A549 (cell line): ENCODE measurements at regions not wholly inside any gene's neighbourhood (a gene's known extent, or its start where the extent isn't known, plus 50 kb on each side); places are given as distances from the start of the nearest gene placed in this dataset.

ENCODE experiments used
- BCL3 ChIP-seq: fragments of >200 bp; sonication (Bioruptor Twin); formaldehyde crosslinking; IDR thresholded peaks from 3 replicates; pipeline ENCODE4 v1.6.1; 2016
- BHLHE40 ChIP-seq: IDR thresholded peaks from 2 replicates; pipeline ENCODE4 v1.6.1; 2012; ENCODE audit warnings: low read depth, low read length, inconsistent platforms
- CBX2 ChIP-seq: fragments of 200-600 bp; sonication (generic); IDR thresholded peaks from 2 replicates; pipeline ENCODE4 v1.6.1; 2016; ENCODE audit warnings: low read depth, mild to moderate bottlenecking, borderline replicate concordance
- CBX8 ChIP-seq: fragments of 200-600 bp; sonication (generic); IDR thresholded peaks from 2 replicates; pipeline ENCODE4 v1.6.1; 2016
- CHD2 ChIP-seq: fragments of 150-350 bp; IDR thresholded peaks from 2 replicates; pipeline ENCODE4 v1.6.1; 2014; ENCODE audit warnings: low read length; ENCODE audit not compliant: partially characterized antibody
- CHD4 ChIP-seq: fragments of 200-600 bp; sonication (generic); IDR thresholded peaks from 2 replicates; pipeline ENCODE4 v1.6.1; 2016; ENCODE audit warnings: antibody characterized with exemption, mild to moderate bottlenecking, borderline replicate concordance
- CTCF ChIP-seq: fragments of >200 bp; sonication (Bioruptor Twin); formaldehyde crosslinking; IDR thresholded peaks from 3 replicates; pipeline ENCODE4 v1.5.1; 2016
- E2F6 ChIP-seq: IDR thresholded peaks from 2 replicates; pipeline ENCODE4 v1.6.1; 2012; ENCODE audit warnings: low read depth, borderline replicate concordance
- EHF ChIP-seq: fragments of 250-450 bp; sonication (Bioruptor Pico); IDR thresholded peaks from 2 replicates; pipeline ENCODE4 v1.5.0; 2020; ENCODE audit warnings: mild to moderate bottlenecking
- EHMT2 ChIP-seq: fragments of 200-600 bp; sonication (generic); IDR thresholded peaks from 2 replicates; pipeline ENCODE4 v1.6.1; 2016; ENCODE audit warnings: antibody characterized with exemption, low read depth, mild to moderate bottlenecking, moderate library complexity
- EP300 ChIP-seq, 2 experiments: fragments of >200 bp; sonication (Bioruptor Twin); formaldehyde crosslinking; IDR thresholded peaks; 2 replicates in 1 of 2; 3 replicates in 1 of 2; pipeline ENCODE4 v1.6.1; 2016 to 2017
- FOSB ChIP-seq: fragments of 250-450 bp; sonication (Bioruptor Pico); IDR thresholded peaks from 2 replicates; pipeline ENCODE4 v1.5.0; 2020; ENCODE audit warnings: mild to moderate bottlenecking, moderate library complexity
- FOSL2 ChIP-seq, 2 experiments: fragments of 450-650 bp in 1 of 2; fragments of >200 bp in 1 of 2; sonication (Bioruptor Twin) in 1 of 2; formaldehyde crosslinking; IDR thresholded peaks; 2 replicates each; pipeline versions ENCODE4 v1.5.0 to v1.6.1; 2016 to 2020; ENCODE audit warnings: mild to moderate bottlenecking in 1 of 2, moderate library complexity in 1 of 2
- HDAC2 ChIP-seq: fragments of 200-600 bp; sonication (generic); IDR thresholded peaks from 2 replicates; pipeline ENCODE4 v1.6.1; 2016
- HES2 ChIP-seq: fragments of >200 bp; sonication (Bioruptor Twin); formaldehyde crosslinking; IDR thresholded peaks from 2 replicates; pipeline ENCODE4 v1.6.1; 2016
- HEYL ChIP-seq: fragments of 250-450 bp; sonication (Bioruptor Pico); IDR thresholded peaks from 2 replicates; pipeline ENCODE4 v1.8.0; 2021; ENCODE audit warnings: mild to moderate bottlenecking, moderate library complexity
- HMGXB4 ChIP-seq: fragments of 250-450 bp; sonication (Bioruptor Pico); IDR thresholded peaks from 2 replicates; pipeline ENCODE4 v1.5.0; 2021; ENCODE audit warnings: mild to moderate bottlenecking, moderate library complexity, borderline replicate concordance
- HOXB5 ChIP-seq: fragments of 250-450 bp; sonication (Bioruptor Pico); IDR thresholded peaks from 2 replicates; pipeline ENCODE4 v1.5.0; 2020; ENCODE audit warnings: mild to moderate bottlenecking, moderate library complexity
- JUNB ChIP-seq: fragments of >200 bp; sonication (Bioruptor Twin); formaldehyde crosslinking; IDR thresholded peaks from 2 replicates; pipeline ENCODE4 v1.6.1; 2016
- KDM5A ChIP-seq: fragments of 200-600 bp; sonication (generic); IDR thresholded peaks from 2 replicates; pipeline ENCODE4 v1.6.1; 2016; ENCODE audit warnings: antibody characterized with exemption, mild to moderate bottlenecking
- MAFK ChIP-seq: fragments of 450-650 bp; IDR thresholded peaks from 2 replicates; pipeline ENCODE4 v1.6.1; 2014; ENCODE audit not compliant: partially characterized antibody
- MAX ChIP-seq: IDR thresholded peaks from 2 replicates; pipeline ENCODE4 v1.6.1; 2012
- MYC ChIP-seq: IDR thresholded peaks from 2 replicates; pipeline ENCODE4 v1.6.1; 2012; ENCODE audit warnings: mild to moderate bottlenecking, inconsistent platforms, low read length, improper control_type of control experiment, borderline replicate concordance
- NFE2L2 ChIP-seq: fragments of 150-350 bp; conservative IDR thresholded peaks from 2 replicates; pipeline ENCODE4 v1.6.1; 2014; ENCODE audit warnings: low read length
- PBX3 ChIP-seq: IDR thresholded peaks from 2 replicates; pipeline ENCODE4 v1.6.1; 2012
- PHF8 ChIP-seq: fragments of 200-600 bp; sonication (generic); IDR thresholded peaks from 2 replicates; pipeline ENCODE4 v1.6.1; 2016; ENCODE audit warnings: low read depth, mild to moderate bottlenecking, antibody characterized with exemption, moderate library complexity, borderline replicate concordance
- POLR2A ChIP-seq: IDR thresholded peaks from 2 replicates; pipeline ENCODE4 v1.6.1; 2012; ENCODE audit warnings: mild to moderate bottlenecking, low read length
- RAD21 ChIP-seq, 2 experiments: fragments of >200 bp in 1 of 2; sonication (Bioruptor Twin) in 1 of 2; formaldehyde crosslinking in 1 of 2; IDR thresholded peaks in 1 of 2; conservative IDR thresholded peaks in 1 of 2; 2 replicates in 1 of 2; 3 replicates in 1 of 2; pipeline ENCODE4 v1.6.1; 2012 to 2018; ENCODE audit warnings: inconsistent platforms in 1 of 2
- RARB ChIP-seq: fragments of 250-450 bp; sonication (Bioruptor Pico); IDR thresholded peaks from 2 replicates; pipeline ENCODE4 v1.8.0; 2021; ENCODE audit warnings: mild to moderate bottlenecking, moderate library complexity
- RCOR1 ChIP-seq: fragments of 150-350 bp; IDR thresholded peaks from 2 replicates; pipeline ENCODE4 v1.6.1; 2014; ENCODE audit warnings: antibody characterized with exemption, low read length, low read depth
- RFX5 ChIP-seq: fragments of 450-650 bp; IDR thresholded peaks from 2 replicates; pipeline ENCODE4 v1.7.1; 2014; ENCODE audit warnings: antibody characterized with exemption, mild to moderate bottlenecking, moderate library complexity
- RNF2 ChIP-seq: fragments of 200-600 bp; sonication (generic); IDR thresholded peaks from 2 replicates; pipeline ENCODE4 v1.6.1; 2016; ENCODE audit warnings: low read depth, mild to moderate bottlenecking, antibody characterized with exemption, moderate library complexity, borderline replicate concordance
- SMC3 ChIP-seq: fragments of >200 bp; sonication (Bioruptor Twin); formaldehyde crosslinking; IDR thresholded peaks from 3 replicates; pipeline ENCODE4 v1.6.1; 2018; ENCODE audit warnings: inconsistent platforms
- SREBF2 ChIP-seq: fragments of 450-650 bp; IDR thresholded peaks from 2 replicates; pipeline ENCODE4 v1.6.1; 2014; ENCODE audit warnings: mild to moderate bottlenecking, moderate library complexity
- TFCP2L1 ChIP-seq: fragments of 250-450 bp; sonication (Bioruptor Pico); IDR thresholded peaks from 2 replicates; pipeline ENCODE4 v1.5.0; 2021; ENCODE audit warnings: mild to moderate bottlenecking
- TP53 ChIP-seq: fragments of 250-450 bp; sonication (Bioruptor Pico); IDR thresholded peaks from 2 replicates; pipeline ENCODE4 v1.5.0; 2021; ENCODE audit warnings: mild to moderate bottlenecking, moderate library complexity
- ZC3H11A ChIP-seq: fragments of 450-650 bp; IDR thresholded peaks from 2 replicates; pipeline ENCODE4 v1.6.1; 2014; ENCODE audit warnings: antibody characterized with exemption, mild to moderate bottlenecking
- ZFP36 ChIP-seq: fragments of 450-650 bp; IDR thresholded peaks from 2 replicates; pipeline ENCODE4 v1.6.1; 2014; ENCODE audit warnings: borderline replicate concordance; ENCODE audit not compliant: partially characterized antibody
- ZNF302 ChIP-seq: fragments of 250-450 bp; sonication (Bioruptor Pico); IDR thresholded peaks from 2 replicates; pipeline ENCODE4 v1.9.0; 2021; ENCODE audit warnings: inconsistent platforms, mild to moderate bottlenecking, moderate library complexity
- ZSCAN20 ChIP-seq: fragments of 250-450 bp; sonication (Bioruptor Pico); IDR thresholded peaks from 2 replicates; pipeline ENCODE4 v1.8.0; 2022; ENCODE audit warnings: mild to moderate bottlenecking, moderate library complexity

- TF ChIP-seq EP300 (IDR thresholded peaks at IDR 0.05): peak; percentile 95; a peak in 4 of 5 replicates
- no peak for TF ChIP-seq ZC3H11A
- TF ChIP-seq ZSCAN20 (CRISPR knock-in tag): no peak
- TF ChIP-seq TFCP2L1 (CRISPR knock-in tag): no peak
- no peak for TF ChIP-seq FOSB (CRISPR knock-in tag)
- peak; percentile 42; the same call in 2 of the 3 replicates for TF ChIP-seq SMC3
- TF ChIP-seq BCL3: peak; percentile 85; the same call in 2 of the 3 replicates
- TF ChIP-seq HMGXB4 (CRISPR knock-in tag): no peak
- TF ChIP-seq ZNF302 (CRISPR knock-in tag): no peak
- TF ChIP-seq JUNB: peak; percentile 94
- TF ChIP-seq RFX5: no peak
- TF ChIP-seq HEYL (CRISPR knock-in tag): no peak
- TF ChIP-seq RARB (CRISPR knock-in tag): peak; percentile 67
- TF ChIP-seq ZFP36: no peak
- 0 out of 2 replicates have a peak, but pooled peaks have one; percentile 18 for TF ChIP-seq E2F6
- no peak; the same call in 1 of the 2 replicates for TF ChIP-seq CHD4
- no peak for TF ChIP-seq SREBF2
- no peak for TF ChIP-seq RCOR1
- no peak for TF ChIP-seq EHF (CRISPR knock-in tag)
- no peak for TF ChIP-seq PHF8
- no peak for TF ChIP-seq CBX2
- no peak for TF ChIP-seq MAFK
- TF ChIP-seq RNF2: no peak
- no peak for TF ChIP-seq HES2
- no peak for TF ChIP-seq BHLHE40
- no peak for TF ChIP-seq CBX8
- no peak for TF ChIP-seq TP53
- TF ChIP-seq RAD21 (conservative IDR thresholded peaks at IDR 0.05 in 1 of 2, IDR thresholded peaks at IDR 0.05 in 1 of 2): peak; percentile 36 to 62
- peak; percentile 75 for TF ChIP-seq MAX
- TF ChIP-seq HOXB5 (CRISPR knock-in tag): no peak; the same call in 1 of the 2 replicates
- TF ChIP-seq HDAC2: no peak
- no peak for TF ChIP-seq CTCF
- TF ChIP-seq PBX3: peak; percentile 57; the same call in 1 of the 2 replicates
- no peak for TF ChIP-seq NFE2L2
- 0 out of 2 replicates have a peak, but pooled peaks have one; percentile 38 for TF ChIP-seq MYC
- no peak for TF ChIP-seq CHD2
- TF ChIP-seq POLR2A: no peak
- no peak for TF ChIP-seq KDM5A
- no peak for TF ChIP-seq EHMT2
- peak; percentile 86 for TF ChIP-seq FOSL2 (IDR thresholded peaks at IDR 0.05)
- peak; percentile 92 for TF ChIP-seq FOSL2 (CRISPR knock-in tag; IDR thresholded peaks at IDR 0.05)
These were observed 458.4 kb downstream of the MIAT start (continued) for GRCh38 chr22:27115816-27116256.
